ENCODE measurements at regions not wholly inside any gene's neighbourhood (a gene's known extent, or its start where the extent isn't known, plus 50 kb on each side); places are given as distances from the start of the nearest gene placed in this dataset.

DNA sequence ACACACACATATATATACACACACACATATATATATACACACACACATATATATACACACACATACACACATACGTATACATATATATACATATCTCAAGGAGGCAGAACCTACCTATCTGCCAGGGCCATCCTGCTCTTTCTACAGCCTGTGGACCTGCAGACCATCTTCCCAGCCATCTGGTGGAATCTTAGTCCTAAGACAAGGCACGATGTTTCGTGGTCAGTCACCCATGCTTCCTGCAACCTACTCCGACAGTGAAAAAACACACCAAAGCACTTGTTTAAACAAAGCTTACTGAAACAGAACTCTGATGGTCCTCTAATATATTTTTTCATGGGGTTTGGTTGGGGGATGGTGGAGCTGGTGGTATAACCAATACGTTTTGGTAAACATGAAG lies 164.2 kb upstream of the ZNF521 start:
- TF ChIP-seq, protein P1, sequence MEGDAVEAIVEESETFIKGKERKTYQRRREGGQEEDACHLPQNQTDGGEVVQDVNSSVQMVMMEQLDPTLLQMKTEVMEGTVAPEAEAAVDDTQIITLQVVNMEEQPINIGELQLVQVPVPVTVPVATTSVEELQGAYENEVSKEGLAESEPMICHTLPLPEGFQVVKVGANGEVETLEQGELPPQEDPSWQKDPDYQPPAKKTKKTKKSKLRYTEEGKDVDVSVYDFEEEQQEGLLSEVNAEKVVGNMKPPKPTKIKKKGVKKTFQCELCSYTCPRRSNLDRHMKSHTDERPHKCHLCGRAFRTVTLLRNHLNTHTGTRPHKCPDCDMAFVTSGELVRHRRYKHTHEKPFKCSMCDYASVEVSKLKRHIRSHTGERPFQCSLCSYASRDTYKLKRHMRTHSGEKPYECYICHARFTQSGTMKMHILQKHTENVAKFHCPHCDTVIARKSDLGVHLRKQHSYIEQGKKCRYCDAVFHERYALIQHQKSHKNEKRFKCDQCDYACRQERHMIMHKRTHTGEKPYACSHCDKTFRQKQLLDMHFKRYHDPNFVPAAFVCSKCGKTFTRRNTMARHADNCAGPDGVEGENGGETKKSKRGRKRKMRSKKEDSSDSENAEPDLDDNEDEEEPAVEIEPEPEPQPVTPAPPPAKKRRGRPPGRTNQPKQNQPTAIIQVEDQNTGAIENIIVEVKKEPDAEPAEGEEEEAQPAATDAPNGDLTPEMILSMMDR (IDR thresholded peaks at IDR 0.05; ENCODE audit: low read length): no peak
- TF ChIP-seq EZH2 (IDR thresholded peaks at IDR 0.05; ENCODE audit: borderline replicate concordance, low read length): no peak

All from OCI-LY1 (cell line).